HCT116 (cell line): ENCODE measurements at regions not wholly inside any gene's neighbourhood (a gene's known extent, or its start where the extent isn't known, plus 50 kb on each side); places are given as distances from the start of the nearest gene placed in this dataset.

Source experiments
- ATAC-seq: fragments of 200-7000 bp; cut with Tn5 transposase; 2 replicates; pipeline ENCODE4 v1.9.1; 2020; ENCODE audit warnings: mild to moderate bottlenecking, moderate library complexity
- BruUV-seq: library from RNA; stranded (reverse); fragments of 400-500 nt; replicated peaks from 2 replicates; lab custom pipeline; 2021; lab: Mats Ljungman, UMichigan
- CTCF ChIA-PET: fragments of 300-600 bp; sonication (Branson Sonifier 250); formaldehyde crosslinking; loops from one replicate; lab custom pipeline; 2021; ENCODE audit warnings: antibody characterized with exemption; lab: Charles Lee
- POLR2A ChIA-PET: fragments of 300-600, 350-600 bp; sonication (Branson Sonifier 250); formaldehyde crosslinking; loops from one replicate; lab custom pipeline; 2021; ENCODE audit warnings: antibody characterized with exemption; lab: Charles Lee
- RAD21 ChIA-PET, 2 experiments: fragments of 300-600 bp; sonication (Branson Sonifier 250); formaldehyde crosslinking; loops; one replicate each; lab custom pipeline; 2023; ENCODE audit warnings: low total read pairs in 2 of 2; ENCODE audit not compliant: uncharacterized antibody in 2 of 2, unreplicated experiment in 2 of 2, low non-redundant PET in 1 of 2; lab: Charles Lee
- DNase-seq: peaks from one replicate; pipeline ENCODE4 v3.0.0-alpha.2; 2010; ENCODE audit warnings: low read depth, low spot score
- H2AFZ ChIP-seq: fragments of 200-600 bp; shearing (Covaris generic), sonication (generic); 2 replicates; pipeline ENCODE4 v1.6.1; 2017; ENCODE audit warnings: low read depth, mixed run types, mixed read lengths, antibody characterized with exemption, low read length; ENCODE audit not compliant: poor library complexity, severe bottlenecking
- H3K27ac ChIP-seq: 2 replicates; pipeline ENCODE4 v1.5.1; 2012; ENCODE audit warnings: low read depth, low read length
- H3K27me3 ChIP-seq: fragments of 200-600 bp; sonication (generic); 2 replicates; pipeline ENCODE4 v1.6.1; 2016; ENCODE audit warnings: mixed run types, low read length, mixed read lengths; ENCODE audit not compliant: insufficient read depth
- H3K36me3 ChIP-seq, 2 experiments: fragments of 200-500 bp in 1 of 2; fragments of 200-600 bp in 1 of 2; sonication (Bioruptor generic) in 1 of 2; sonication (generic) in 1 of 2; 2 replicates each; pipeline versions ENCODE4 v1.5.1 to v1.6.1; 2014 to 2016; ENCODE audit warnings: low read length in 2 of 2, inconsistent platforms in 1 of 2, mixed read lengths in 1 of 2, mixed run types in 1 of 2; ENCODE audit not compliant: insufficient read depth in 2 of 2, control insufficient read depth in 1 of 2
- H3K4me1 ChIP-seq, 2 experiments: fragments of 200-600 bp in 1 of 2; sonication (generic) in 1 of 2; 2 replicates each; pipeline versions ENCODE4 v1.5.1 to v1.6.1; 2012 to 2017; ENCODE audit warnings: low read length in 2 of 2, inconsistent platforms in 1 of 2, mild to moderate bottlenecking in 1 of 2, mixed read lengths in 1 of 2, mixed run types in 1 of 2, moderate library complexity in 1 of 2; ENCODE audit not compliant: insufficient read depth in 2 of 2, control insufficient read depth in 1 of 2
- H3K4me2 ChIP-seq: fragments of 200-600 bp; sonication (generic); 2 replicates; pipeline ENCODE4 v1.6.1; 2017; ENCODE audit warnings: mixed run types, low read length, mixed read lengths
- H3K4me3 ChIP-seq, 2 experiments: fragments of 200-600 bp in 1 of 2; sonication (generic) in 1 of 2; replicated peaks in 1 of 2; 2 replicates each; pipeline ENCODE4 v1.5.1; 2011 to 2016; ENCODE audit warnings: low read length in 2 of 2, control low read depth in 1 of 2, low read depth in 1 of 2, mild to moderate bottlenecking in 1 of 2, mixed read lengths in 1 of 2, mixed run types in 1 of 2
- H3K79me2 ChIP-seq: fragments of 200-600 bp; sonication (generic); 2 replicates; pipeline ENCODE4 v1.6.1; 2017; ENCODE audit warnings: mild to moderate bottlenecking, mixed run types, low read length, moderate library complexity, mixed read lengths; ENCODE audit not compliant: insufficient read depth
- H3K9ac ChIP-seq: fragments of 200-600 bp; sonication (generic); 2 replicates; pipeline ENCODE4 v1.6.1; 2016; ENCODE audit warnings: low read length, mixed read lengths
- H3K9me2 ChIP-seq: fragments of 200-600 bp; sonication (generic), shearing (Covaris generic); 2 replicates; pipeline ENCODE4 v1.6.1; 2017; ENCODE audit warnings: mixed run types, mild to moderate bottlenecking, moderate library complexity; ENCODE audit not compliant: insufficient read depth
- H3K9me3 ChIP-seq, 2 experiments: fragments of 200-500 bp in 1 of 2; fragments of 200-600 bp in 1 of 2; sonication (Bioruptor generic) in 1 of 2; sonication (generic) in 1 of 2; 2 replicates each; pipeline ENCODE4 v1.6.1; 2014 to 2017; ENCODE audit warnings: low read length in 2 of 2, mixed read lengths in 2 of 2, inconsistent platforms in 1 of 2, low read depth in 1 of 2, mild to moderate bottlenecking in 1 of 2, mixed run types in 1 of 2, moderate library complexity in 1 of 2; ENCODE audit not compliant: control insufficient read depth in 1 of 2, insufficient read depth in 1 of 2
- H4K20me1 ChIP-seq: fragments of 200-600 bp; sonication (generic), shearing (Covaris generic); 2 replicates; pipeline ENCODE4 v1.6.1; 2017; ENCODE audit warnings: mixed run types, mild to moderate bottlenecking, moderate library complexity; ENCODE audit not compliant: insufficient read depth
- CBX3 ChIP-seq: IDR thresholded peaks from 2 replicates; pipeline ENCODE4 v1.6.1; 2012; ENCODE audit warnings: low read depth
- CEBPB ChIP-seq: IDR thresholded peaks from 2 replicates; pipeline ENCODE4 v1.6.1; 2012; ENCODE audit warnings: low read depth
- CTCF ChIP-seq, 3 experiments: fragments of 200-600 bp in 1 of 3; sonication (generic) in 1 of 3; IDR thresholded peaks in 2 of 3; conservative IDR thresholded peaks in 1 of 3; 2 replicates each; pipeline ENCODE4 v1.5.1; 2012 to 2017; ENCODE audit warnings: low read depth in 2 of 3, low read length in 2 of 3, antibody characterized with exemption in 1 of 3, borderline replicate concordance in 1 of 3, control low read depth in 1 of 3, mild to moderate bottlenecking in 1 of 3, mixed read lengths in 1 of 3, mixed run types in 1 of 3, moderate library complexity in 1 of 3; ENCODE audit not compliant: insufficient read depth in 1 of 3
- MAX ChIP-seq: IDR thresholded peaks from 2 replicates; pipeline ENCODE4 v1.6.1; 2012
- POLR2A ChIP-seq: IDR thresholded peaks from 2 replicates; pipeline ENCODE4 v1.7.0; 2011; ENCODE audit warnings: borderline replicate concordance; ENCODE audit not compliant: insufficient read depth, insufficient read length; ENCODE audit errors: extremely low read depth
- RAD21 ChIP-seq: IDR thresholded peaks from 2 replicates; pipeline ENCODE4 v1.6.1; 2012; ENCODE audit warnings: low read depth, mild to moderate bottlenecking
- SP1 ChIP-seq: IDR thresholded peaks from 2 replicates; pipeline ENCODE4 v1.6.1; 2012; ENCODE audit warnings: low read depth
- intact Hi-C: fragments of 100-400 bp; cut with micrococcal nuclease; formaldehyde crosslinking; loops from 2 replicates; pipeline ENCODE4 v1.10.0; 2022

GRCh38 chr4:23006756-23007155 lies 314.0 kb downstream of the GBA3 start:
- H3K4me1 ChIP-seq: no peaks in the 10 kb centered on the region
- intact Hi-C loops: no loop called here
- H3K9me2 ChIP-seq: no peaks in the 10 kb centered on the region
- no peak overlapping the region for H3K4me3 ChIP-seq
- H3K27me3 ChIP-seq: no peaks in the 10 kb centered on the region
- no peak overlapping the region for H3K4me2 ChIP-seq
- DNase-seq (no peak), ATAC-seq (no peak)
- CTCF ChIA-PET: no interaction called here
- H4K20me1 ChIP-seq: no peaks in the 10 kb centered on the region
- H3K9ac ChIP-seq: no peak overlapping the region
- H2AFZ ChIP-seq: no peak overlapping the region
- H3K36me3 ChIP-seq: no peaks in the 10 kb centered on the region
- no TSS peak for BruUV-seq
- POLR2A ChIA-PET: no interaction called here
- RAD21 ChIA-PET: no interaction called here
- no peak for TF ChIP-seq SP1
- TF ChIP-seq, all 23 proteins: peak for 0
- Histone ChIP-seq H3K9me3 (peaks cover 9 to 16% of the 10 kb centered on the region in 2 experiments; a peak in 2 of 4 replicates), H3K27ac (no peak overlapping the region), H3K79me2 (no peaks in the 10 kb centered on the region)

- intact Hi-C loops: no loop called here
- Histone ChIP-seq H3K9me3 (peaks cover 9 to 16% of the 10 kb centered on the region in 2 experiments; a peak in 2 of 4 replicates), H3K4me1 (no peaks in the 10 kb centered on the region), H3K27me3 (no peaks in the 10 kb centered on the region), H3K9me2 (no peaks in the 10 kb centered on the region), H3K36me3 (no peaks in the 10 kb centered on the region), H3K4me2 (no peak overlapping the region), H3K4me3 (no peak overlapping the region), H3K27ac (no peak overlapping the region), H3K9ac (no peak overlapping the region), H3K79me2 (no peaks in the 10 kb centered on the region), H4K20me1 (no peaks in the 10 kb centered on the region), H2AFZ (no peak overlapping the region)
- no TSS peak for BruUV-seq
- RAD21 ChIA-PET: no interaction called here
- CTCF ChIA-PET: no interaction called here
- POLR2A ChIA-PET: no interaction called here
- no peak for ATAC-seq
- DNase-seq: no peak
- TF ChIP-seq MAX (no peak), CBX3 (no peak), POLR2A (no peak), CTCF (IDR thresholded peaks at IDR 0.05 in 2 of 3, conservative IDR thresholded peaks at IDR 0.05 in 1 of 3; ENCODE audit: borderline replicate concordance in 1 of 3, insufficient read depth in 1 of 3, low read depth in 2 of 3, low read length in 2 of 3) (no peak), CEBPB (no peak), RAD21 (no peak)
These were observed 313.0 kb downstream of the GBA3 start for GRCh38 chr4:23005691-23006090.
